GM21786 (cell line): ENCODE measurements at regions not wholly inside any gene's neighbourhood (a gene's known extent, or its start where the extent isn't known, plus 50 kb on each side); places are given as distances from the start of the nearest gene placed in this dataset.

Experiments used
- ATAC-seq: cut with Tn5 transposase; IDR thresholded peaks from one replicate; pipeline ENCODE4 v1.9.1; 2021; ENCODE audit not compliant: unreplicated experiment

- ATAC-seq, result no peak
These were observed 115.5 kb downstream of the PAPOLA start for GRCh38 chr14:96617635-96618034.

GRCh38 chr14:96622926-96623325 is 120.7 kb downstream of the PAPOLA start:
- no peak for ATAC-seq

GRCh38 chr14:96623676-96624484 is 121.7 kb downstream of the PAPOLA start:
- no peak for ATAC-seq

- ATAC-seq, result no peak
These were observed 122.7 kb downstream of the PAPOLA start for GRCh38 chr14:96624661-96625425.

- no peak for ATAC-seq
These were observed 123.3 kb downstream of the PAPOLA start for GRCh38 chr14:96625426-96625985.

- no peak for ATAC-seq
These were observed 124.1 kb downstream of the PAPOLA start for GRCh38 chr14:96626121-96626768.

GRCh38 chr14:96626916-96627315 is 124.7 kb downstream of the PAPOLA start:
- no peak for ATAC-seq

GRCh38 chr14:96627386-96627785 is 125.2 kb downstream of the PAPOLA start:
- ATAC-seq, result no peak

GRCh38 chr14:96627811-96628775 is 125.9 kb downstream of the PAPOLA start:
- no peak for ATAC-seq

GRCh38 chr14:96629082-96629481 is 126.9 kb downstream of the PAPOLA start:
- ATAC-seq, result no peak

GRCh38 chr14:96629558-96630222 is 127.5 kb downstream of the PAPOLA start:
- ATAC-seq, result no peak

GRCh38 chr14:96630281-96630680 is 128.1 kb downstream of the PAPOLA start:
- no peak for ATAC-seq

- ATAC-seq, result no peak
These were observed 128.8 kb downstream of the PAPOLA start for GRCh38 chr14:96631030-96631429.

GRCh38 chr14:96631621-96632362 is 129.6 kb downstream of the PAPOLA start:
- no peak for ATAC-seq

- ATAC-seq, result no peak
These were observed 130.2 kb downstream of the PAPOLA start for GRCh38 chr14:96632363-96632758.

- no peak for ATAC-seq
These were observed 130.9 kb downstream of the PAPOLA start for GRCh38 chr14:96633096-96633495.

- no peak for ATAC-seq
These were observed 132.3 kb downstream of the PAPOLA start for GRCh38 chr14:96634481-96634880.

- no peak for ATAC-seq
These were observed 132.7 kb downstream of the PAPOLA start for GRCh38 chr14:96634896-96635295.

GRCh38 chr14:96635850-96636249 is 133.7 kb downstream of the PAPOLA start:
- ATAC-seq, result no peak
